ENCODE measurements at regions not wholly inside any gene's neighbourhood (a gene's known extent, or its start where the extent isn't known, plus 50 kb on each side); places are given as distances from the start of the nearest gene placed in this dataset.

- TF ChIP-seq TARDBP (IDR thresholded peaks at IDR 0.05) (no peak), HDGF (IDR thresholded peaks at IDR 0.05; ENCODE audit: borderline replicate concordance) (no peak), SP1 (IDR thresholded peaks at IDR 0.05) (no peak), NFRKB (IDR thresholded peaks at IDR 0.05) (no peak), ARNT (IDR thresholded peaks at IDR 0.05) (no peak), FOXA1 (IDR thresholded peaks at IDR 0.05) (no peak), BHLHE40 (IDR thresholded peaks at IDR 0.05; ENCODE audit: borderline replicate concordance) (no peak), SUZ12 (IDR thresholded peaks at IDR 0.05) (no peak), FOXK2 (IDR thresholded peaks at IDR 0.05) (no peak), L3MBTL2 (conservative IDR thresholded peaks at IDR 0.05) (no peak), FOXM1 (IDR thresholded peaks at IDR 0.05; ENCODE audit: borderline replicate concordance) (no peak)
Measured at GRCh38 chr20:58590679-58591473, 60.2 kb upstream of the STX16 start.
